ENCODE measurements at regions not wholly inside any gene's neighbourhood (a gene's known extent, or its start where the extent isn't known, plus 50 kb on each side); places are given as distances from the start of the nearest gene placed in this dataset.

DNA sequence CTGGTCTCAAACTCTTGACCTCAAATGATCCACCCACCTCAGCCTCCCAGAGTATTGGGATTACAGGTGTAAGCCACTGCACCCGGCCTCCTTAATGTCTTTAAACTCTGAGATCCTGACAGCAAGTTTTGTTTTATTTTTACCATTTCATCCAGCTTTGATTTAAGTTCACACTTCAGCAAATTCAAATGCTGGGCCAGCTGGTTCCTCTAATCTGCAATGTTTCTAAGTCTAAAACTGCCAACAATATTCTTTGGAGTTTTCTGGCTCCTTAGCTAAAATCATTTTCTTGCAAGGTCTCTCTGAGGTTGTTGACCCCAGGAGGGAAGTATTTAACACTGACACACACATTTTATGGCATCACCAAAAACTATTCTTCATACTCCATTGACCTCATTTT, 72.0 kb upstream of the COL24A1 start:
- no peaks in the 10 kb centered on the region for H3K9me3 ChIP-seq
- H3K27me3 ChIP-seq: no peaks in the 10 kb centered on the region
- no peaks in the 10 kb centered on the region for H3K36me3 ChIP-seq
- no peak overlapping the region for H3K4me3 ChIP-seq
- in situ Hi-C loops (cut with MboI; ENCODE audit: low sequenced_read_pairs in 4 of 4) (no loop called here), intact Hi-C loops (cut with DNase I; ENCODE audit: low total_unique reads) (no loop called here)
- H3K4me1 ChIP-seq: no peaks in the 10 kb centered on the region
- no peak overlapping the region for H3K27ac ChIP-seq
- TF ChIP-seq, protein P1, sequence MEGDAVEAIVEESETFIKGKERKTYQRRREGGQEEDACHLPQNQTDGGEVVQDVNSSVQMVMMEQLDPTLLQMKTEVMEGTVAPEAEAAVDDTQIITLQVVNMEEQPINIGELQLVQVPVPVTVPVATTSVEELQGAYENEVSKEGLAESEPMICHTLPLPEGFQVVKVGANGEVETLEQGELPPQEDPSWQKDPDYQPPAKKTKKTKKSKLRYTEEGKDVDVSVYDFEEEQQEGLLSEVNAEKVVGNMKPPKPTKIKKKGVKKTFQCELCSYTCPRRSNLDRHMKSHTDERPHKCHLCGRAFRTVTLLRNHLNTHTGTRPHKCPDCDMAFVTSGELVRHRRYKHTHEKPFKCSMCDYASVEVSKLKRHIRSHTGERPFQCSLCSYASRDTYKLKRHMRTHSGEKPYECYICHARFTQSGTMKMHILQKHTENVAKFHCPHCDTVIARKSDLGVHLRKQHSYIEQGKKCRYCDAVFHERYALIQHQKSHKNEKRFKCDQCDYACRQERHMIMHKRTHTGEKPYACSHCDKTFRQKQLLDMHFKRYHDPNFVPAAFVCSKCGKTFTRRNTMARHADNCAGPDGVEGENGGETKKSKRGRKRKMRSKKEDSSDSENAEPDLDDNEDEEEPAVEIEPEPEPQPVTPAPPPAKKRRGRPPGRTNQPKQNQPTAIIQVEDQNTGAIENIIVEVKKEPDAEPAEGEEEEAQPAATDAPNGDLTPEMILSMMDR (IDR thresholded peaks at IDR 0.05 in 4 of 5, conservative IDR thresholded peaks at IDR 0.05 in 1 of 5): no peak
- no peak for TF ChIP-seq POLR2A (IDR thresholded peaks at IDR 0.05)
- DNase-seq (no peak), ATAC-seq (no peak)

DNA sequence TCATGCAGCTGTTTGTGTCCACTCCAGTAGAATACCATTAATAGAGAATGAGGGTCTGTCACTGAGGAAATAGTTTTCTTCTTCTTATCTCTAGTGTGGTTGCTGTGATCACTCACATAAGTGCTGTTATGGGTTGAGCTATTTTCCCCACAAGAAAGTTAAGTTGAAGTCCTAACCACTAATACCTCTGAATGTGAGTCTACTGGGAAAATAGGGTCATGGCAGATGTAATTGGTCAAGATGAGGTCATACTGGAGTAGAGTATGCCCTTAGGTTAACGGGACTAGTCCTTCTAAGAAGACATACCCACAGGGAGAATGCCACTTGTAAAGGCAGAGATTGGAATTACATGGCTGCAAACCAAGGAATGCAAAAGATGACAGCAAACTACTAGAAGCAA, 70.5 kb upstream of the COL24A1 start:
- H3K36me3 ChIP-seq: no peaks in the 10 kb centered on the region
- intact Hi-C loops (cut with DNase I; ENCODE audit: low total_unique reads): no loop called here
- DNase-seq: no peak
- no peak overlapping the region for H3K27ac ChIP-seq
- TF ChIP-seq, protein P1 (IDR thresholded peaks at IDR 0.05 in 4 of 5, conservative IDR thresholded peaks at IDR 0.05 in 1 of 5): no peak
- no peak for TF ChIP-seq POLR2A (IDR thresholded peaks at IDR 0.05)
- H3K4me1 ChIP-seq: no peaks in the 10 kb centered on the region
- ATAC-seq: no peak
- H3K9me3 ChIP-seq: no peaks in the 10 kb centered on the region
- no peaks in the 10 kb centered on the region for H3K27me3 ChIP-seq
- H3K4me3 ChIP-seq: no peak overlapping the region
- in situ Hi-C loops (cut with MboI; ENCODE audit: low sequenced_read_pairs in 4 of 4): no loop called here

DNA sequence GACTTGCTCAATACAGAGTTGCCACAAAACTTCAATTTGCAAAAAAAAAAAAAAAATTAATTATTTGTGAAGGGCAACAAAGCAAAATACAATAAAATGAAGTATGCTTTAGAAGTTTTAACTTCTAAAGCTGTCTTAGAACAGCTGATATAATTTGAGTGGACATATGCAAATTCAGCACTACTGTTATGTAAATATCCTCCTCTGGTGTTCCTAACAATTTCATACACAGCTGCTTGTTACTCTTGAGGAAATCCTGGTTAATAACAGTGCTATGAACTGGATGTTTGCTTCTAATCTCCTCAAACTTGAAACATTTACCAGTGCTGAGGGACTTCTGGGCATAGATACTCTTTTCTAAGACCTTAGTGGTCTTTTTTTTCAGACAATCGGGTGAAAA, 69.6 kb upstream of the COL24A1 start:
- no peak overlapping the region for H3K27ac ChIP-seq
- no peaks in the 10 kb centered on the region for H3K9me3 ChIP-seq
- DNase-seq (no peak), ATAC-seq (no peak)
- H3K36me3 ChIP-seq: no peaks in the 10 kb centered on the region
- H3K4me3 ChIP-seq: no peak overlapping the region
- in situ Hi-C loops (cut with MboI; ENCODE audit: low sequenced_read_pairs in 4 of 4) (no loop called here), intact Hi-C loops (cut with DNase I; ENCODE audit: low total_unique reads) (no loop called here)
- H3K27me3 ChIP-seq: no peaks in the 10 kb centered on the region
- H3K4me1 ChIP-seq: no peaks in the 10 kb centered on the region
- no peak for TF ChIP-seq POLR2A (IDR thresholded peaks at IDR 0.05)
- TF ChIP-seq, protein P1 (IDR thresholded peaks at IDR 0.05 in 4 of 5, conservative IDR thresholded peaks at IDR 0.05 in 1 of 5): no peak

DNA sequence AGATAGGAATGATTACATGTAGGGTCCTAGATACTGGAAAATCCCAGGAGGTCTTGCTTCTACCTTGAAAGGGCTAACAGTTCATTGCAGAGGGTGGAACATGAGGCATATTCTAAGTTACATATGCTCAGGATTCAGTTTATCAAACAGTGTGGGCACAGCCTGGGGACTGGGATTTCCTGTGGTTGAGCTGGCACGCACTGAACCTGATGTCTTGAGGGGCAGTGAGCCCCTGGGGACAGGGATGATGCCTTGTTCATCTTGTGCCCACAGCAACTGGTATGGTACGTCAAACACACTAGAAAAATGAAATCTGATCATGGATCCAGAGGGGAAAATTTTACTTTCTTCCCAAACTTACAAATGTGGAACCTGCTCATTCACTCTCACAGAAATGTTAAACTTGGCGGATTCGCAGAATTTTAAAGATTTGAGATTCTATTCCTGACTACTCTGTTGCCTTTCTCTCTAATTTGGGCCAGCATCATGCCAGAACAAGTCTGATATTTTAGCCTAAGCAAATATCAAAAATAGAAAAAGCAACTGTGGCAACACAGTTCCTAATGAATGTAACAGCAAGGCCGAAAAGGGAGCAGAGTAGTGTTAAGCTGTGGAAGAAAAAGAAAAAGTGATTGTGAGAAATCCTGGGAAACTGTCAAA, 68.2 kb upstream of the COL24A1 start:
- ATAC-seq (no peak), DNase-seq (no peak)
- no peak overlapping the region for H3K4me3 ChIP-seq
- no peak for TF ChIP-seq POLR2A (IDR thresholded peaks at IDR 0.05)
- TF ChIP-seq, protein P1 (IDR thresholded peaks at IDR 0.05 in 4 of 5, conservative IDR thresholded peaks at IDR 0.05 in 1 of 5): no peak
- intact Hi-C loops (cut with DNase I; ENCODE audit: low total_unique reads) (no loop called here), in situ Hi-C loops (cut with MboI; ENCODE audit: low sequenced_read_pairs in 4 of 4) (loop anchor here in 1 of 4 donors (25.0 kb wide), 1 partner anchor 88 kb away; no protein-coding TSS in a partner anchor)
- no peaks in the 10 kb centered on the region for H3K9me3 ChIP-seq
- no peak overlapping the region for H3K27ac ChIP-seq
- H3K36me3 ChIP-seq: no peaks in the 10 kb centered on the region
- H3K27me3 ChIP-seq: no peaks in the 10 kb centered on the region
- no peaks in the 10 kb centered on the region for H3K4me1 ChIP-seq

DNA sequence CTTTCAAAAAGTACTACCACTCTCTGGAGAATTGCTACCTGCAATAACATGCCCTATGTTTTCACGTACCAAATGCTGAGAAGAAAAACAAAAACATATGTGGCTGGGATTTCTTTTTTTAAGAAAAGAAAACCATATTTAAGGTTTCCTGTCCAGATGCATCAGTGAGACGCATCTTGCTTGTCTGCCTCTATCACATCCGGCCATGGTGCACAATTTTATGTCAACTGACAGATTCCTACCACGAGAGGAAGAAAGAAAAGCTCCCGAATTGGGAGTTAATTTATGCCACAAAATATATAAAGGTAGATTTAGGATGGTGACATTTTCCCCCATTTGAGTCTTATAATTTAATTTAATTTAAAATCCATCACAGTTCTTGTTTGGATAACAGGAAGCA, 62.3 kb upstream of the COL24A1 start:
- no peaks in the 10 kb centered on the region for H3K9me3 ChIP-seq
- H3K27ac ChIP-seq: no peak overlapping the region
- no peak overlapping the region for H3K4me3 ChIP-seq
- DNase-seq (no peak), ATAC-seq (no peak)
- in situ Hi-C loops (cut with MboI; ENCODE audit: low sequenced_read_pairs in 4 of 4) (loop anchor here in 1 of 4 donors (25.0 kb wide), 1 partner anchor 93 kb away; no protein-coding TSS in a partner anchor), intact Hi-C loops (cut with DNase I; ENCODE audit: low total_unique reads) (no loop called here)
- no peaks in the 10 kb centered on the region for H3K36me3 ChIP-seq
- no peaks in the 10 kb centered on the region for H3K27me3 ChIP-seq
- H3K4me1 ChIP-seq: no peaks in the 10 kb centered on the region
- TF ChIP-seq POLR2A (IDR thresholded peaks at IDR 0.05): no peak
- TF ChIP-seq, protein P1 (IDR thresholded peaks at IDR 0.05 in 4 of 5, conservative IDR thresholded peaks at IDR 0.05 in 1 of 5): no peak

All from gastrocnemius medialis (tissue), 4 donors.